SH-SY5Y (cell line): ENCODE measurements at regions not wholly inside any gene's neighbourhood (a gene's known extent, or its start where the extent isn't known, plus 50 kb on each side); places are given as distances from the start of the nearest gene placed in this dataset.

Experiments
- GATA2 ChIP-seq: IDR thresholded peaks from 2 replicates; pipeline ENCODE4 v1.6.1; 2011; ENCODE audit warnings: mild to moderate bottlenecking, low read depth, low read length
- GATA3 ChIP-seq: IDR thresholded peaks from 2 replicates; pipeline ENCODE4 v1.6.1; 2011; ENCODE audit warnings: low read depth, mild to moderate bottlenecking, low read length, moderate library complexity

DNA sequence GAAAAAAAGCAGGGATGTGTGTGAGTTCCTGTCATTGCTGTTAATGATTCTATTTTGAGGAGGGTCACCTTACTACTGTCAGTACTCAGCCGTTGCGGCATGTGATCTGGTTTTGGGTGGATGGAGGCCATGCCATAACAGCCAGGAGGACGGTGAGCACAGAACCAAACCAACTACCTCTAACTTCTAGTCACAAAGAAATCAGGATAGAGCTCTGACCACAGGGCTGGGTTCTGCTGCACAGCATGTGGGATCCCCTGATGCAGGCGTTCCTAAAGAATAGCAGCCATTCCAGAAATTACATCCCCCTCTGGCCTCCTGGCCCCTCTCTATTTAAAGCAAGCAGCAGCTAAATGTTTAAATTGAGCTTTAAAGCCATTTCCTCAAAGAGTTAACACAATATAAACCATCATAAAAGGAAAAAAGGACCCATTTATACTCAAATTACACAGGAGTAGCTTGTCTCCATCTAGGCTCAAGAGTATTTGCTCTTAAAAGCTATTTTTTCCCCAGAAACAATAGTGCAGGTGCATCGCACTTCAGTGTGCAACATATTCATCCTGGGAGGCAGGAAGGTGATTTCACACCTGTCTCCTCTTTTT is 786.4 kb downstream of the RNF144A start:
- no peak for TF ChIP-seq GATA3
- TF ChIP-seq GATA2, result no peak
